Psoas muscle (tissue), 7 donors: ENCODE measurements at regions not wholly inside any gene's neighbourhood (a gene's known extent, or its start where the extent isn't known, plus 50 kb on each side); places are given as distances from the start of the nearest gene placed in this dataset.

Experiments
- ATAC-seq, 4 donors: fragments of 200-7000 bp; cut with Tn5 transposase; one replicate each; pipeline ENCODE4 v1.9.1; 2020; ENCODE audit warnings: moderate library complexity in 3 of 4, mild to moderate bottlenecking in 2 of 4
- DNase-seq, 2 donors: peaks; one replicate each; pipeline ENCODE4 v3.0.0-alpha.2; 2020
- H3K27ac ChIP-seq: fragments of 200-600 bp; one replicate; pipeline ENCODE4 v1.8.0; 2022
- H3K27me3 ChIP-seq, 3 donors: fragments of 200-600 bp in 1 of 3; one replicate each; pipeline versions ENCODE4 v1.6.1 to v1.8.0; 2013 to 2022; ENCODE audit warnings: low read length in 2 of 3, mild to moderate bottlenecking in 2 of 3, moderate library complexity in 1 of 3; ENCODE audit not compliant: insufficient read depth in 3 of 3
- H3K36me3 ChIP-seq, 2 donors: fragments of 200-600 bp in 1 of 2; one replicate each; pipeline versions ENCODE4 v1.6.1 to v1.8.0; 2013 to 2022; ENCODE audit warnings: low read depth in 1 of 2, mild to moderate bottlenecking in 1 of 2, moderate library complexity in 1 of 2; ENCODE audit not compliant: insufficient read depth in 1 of 2
- H3K4me1 ChIP-seq: fragments of 200-600 bp; one replicate; pipeline ENCODE4 v1.8.0; 2022
- H3K4me3 ChIP-seq: fragments of 200-600 bp; one replicate; pipeline ENCODE4 v1.8.0; 2022; ENCODE audit warnings: mild to moderate bottlenecking
- H3K9me3 ChIP-seq: fragments of 200-600 bp; one replicate; pipeline ENCODE4 v1.8.0; 2022
- WGBS, 3 donors: extraction: QIAGEN DNeasy Blood & Tissue Kit; methylation state at CpG; one replicate each; pipeline versions ENCODE4 v1.1.6 to v1.1.7; 2013; 5-methylcytosine and 5-hydroxymethylcytosine counted together
- intact Hi-C, 2 donors: fragments of 100-400 bp; cut with DNase I; formaldehyde crosslinking; loops; one replicate each; pipeline versions ENCODE4 v1.11.0 to v1.14.2; 2022
- TF ChIP-seq, protein P1 (sequence below): fragments of 200-600 bp; IDR thresholded peaks from one replicate; pipeline ENCODE4 v1.8.0; 2022; ENCODE audit warnings: antibody characterized with exemption
- donor health status: healthy with polysubstance abuse.
- donor health status: DM: no; HTN: no; CAD: no; lungs with moderate emphysema.
- donor health status: Bipolar disorder and iron deficiency.
- donor health status: healthy.
- donor health status: DM: yes; HTN: yes; CAD: no.
- donor health status: DM: no; HTN: no; CAD: no.
- donor health status: DM: yes; HTN: yes; CAD: no.

DNA sequence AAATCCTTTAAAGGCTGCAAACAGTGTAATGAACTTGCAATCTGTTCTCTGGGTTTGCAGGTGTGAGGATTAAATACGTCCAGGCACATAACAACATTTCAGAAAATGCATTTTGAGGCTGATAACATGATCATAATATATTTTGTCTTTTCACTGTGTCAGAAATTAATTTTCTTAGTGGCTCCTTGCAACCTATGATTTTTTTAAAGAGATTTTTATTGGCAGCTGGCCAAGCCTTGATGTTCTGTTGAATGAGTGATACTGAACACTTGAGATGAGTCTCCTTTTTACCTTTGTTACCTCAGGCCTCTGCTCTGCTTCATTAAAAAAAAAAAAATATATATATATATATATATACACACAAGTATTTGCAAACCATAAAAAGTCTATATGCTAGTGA, 68.2 kb upstream of the TENM3 start:
- no peaks in the 10 kb centered on the region for H3K4me1 ChIP-seq
- intact Hi-C loops, result no loop called here
- no peak for ATAC-seq

DNA sequence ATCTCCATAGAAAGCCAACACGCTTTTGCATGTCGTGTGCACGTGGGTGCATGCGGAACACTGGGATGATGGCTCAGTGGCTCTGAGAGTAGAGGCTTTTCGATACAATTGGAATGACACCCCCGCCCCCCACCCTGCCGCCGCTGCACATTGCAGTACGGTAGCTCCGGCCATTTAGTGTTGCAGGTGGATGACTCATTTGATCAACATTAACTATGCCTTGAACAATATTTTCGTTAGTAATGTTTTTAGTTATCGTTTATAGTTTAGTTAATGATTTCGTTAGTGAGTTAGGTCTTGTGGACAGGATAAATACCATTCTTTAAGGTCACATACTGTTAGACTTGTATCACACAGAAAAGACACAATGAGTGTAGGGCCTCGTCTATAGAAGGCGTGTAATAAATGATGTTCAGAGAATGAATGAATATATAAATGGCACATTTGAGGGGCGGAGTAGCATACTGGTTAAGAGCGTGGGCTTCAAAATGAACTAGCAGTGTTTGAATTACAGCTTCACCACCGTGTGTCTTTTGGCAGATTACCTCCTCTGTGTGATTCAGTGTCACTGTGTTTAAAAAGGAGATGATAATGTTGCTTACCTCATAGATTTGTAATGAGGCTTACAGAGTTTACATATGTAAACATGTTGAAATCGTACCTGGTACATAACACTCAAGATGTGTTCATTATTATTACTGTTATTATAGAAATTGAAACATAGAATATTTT, 67.2 kb upstream of the TENM3 start:
- no peaks in the 10 kb centered on the region for H3K9me3 ChIP-seq
- no peaks in the 10 kb centered on the region for H3K27me3 ChIP-seq

More for the DNA sequence above, 68.2 kb upstream of the TENM3 start:
- H3K27ac ChIP-seq, result no peak overlapping the region
- TF ChIP-seq, protein P1, sequence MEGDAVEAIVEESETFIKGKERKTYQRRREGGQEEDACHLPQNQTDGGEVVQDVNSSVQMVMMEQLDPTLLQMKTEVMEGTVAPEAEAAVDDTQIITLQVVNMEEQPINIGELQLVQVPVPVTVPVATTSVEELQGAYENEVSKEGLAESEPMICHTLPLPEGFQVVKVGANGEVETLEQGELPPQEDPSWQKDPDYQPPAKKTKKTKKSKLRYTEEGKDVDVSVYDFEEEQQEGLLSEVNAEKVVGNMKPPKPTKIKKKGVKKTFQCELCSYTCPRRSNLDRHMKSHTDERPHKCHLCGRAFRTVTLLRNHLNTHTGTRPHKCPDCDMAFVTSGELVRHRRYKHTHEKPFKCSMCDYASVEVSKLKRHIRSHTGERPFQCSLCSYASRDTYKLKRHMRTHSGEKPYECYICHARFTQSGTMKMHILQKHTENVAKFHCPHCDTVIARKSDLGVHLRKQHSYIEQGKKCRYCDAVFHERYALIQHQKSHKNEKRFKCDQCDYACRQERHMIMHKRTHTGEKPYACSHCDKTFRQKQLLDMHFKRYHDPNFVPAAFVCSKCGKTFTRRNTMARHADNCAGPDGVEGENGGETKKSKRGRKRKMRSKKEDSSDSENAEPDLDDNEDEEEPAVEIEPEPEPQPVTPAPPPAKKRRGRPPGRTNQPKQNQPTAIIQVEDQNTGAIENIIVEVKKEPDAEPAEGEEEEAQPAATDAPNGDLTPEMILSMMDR, result no peak
- no peaks in the 10 kb centered on the region for H3K27me3 ChIP-seq
- DNase-seq, result no peak
- 87 to 93% (median 88%) methylated on average over 1 of the region's 1 CpG for WGBS, 3 donors
- no peak overlapping the region for H3K4me3 ChIP-seq
- H3K36me3 ChIP-seq, result no peaks in the 10 kb centered on the region
- no peaks in the 10 kb centered on the region for H3K9me3 ChIP-seq

DNA sequence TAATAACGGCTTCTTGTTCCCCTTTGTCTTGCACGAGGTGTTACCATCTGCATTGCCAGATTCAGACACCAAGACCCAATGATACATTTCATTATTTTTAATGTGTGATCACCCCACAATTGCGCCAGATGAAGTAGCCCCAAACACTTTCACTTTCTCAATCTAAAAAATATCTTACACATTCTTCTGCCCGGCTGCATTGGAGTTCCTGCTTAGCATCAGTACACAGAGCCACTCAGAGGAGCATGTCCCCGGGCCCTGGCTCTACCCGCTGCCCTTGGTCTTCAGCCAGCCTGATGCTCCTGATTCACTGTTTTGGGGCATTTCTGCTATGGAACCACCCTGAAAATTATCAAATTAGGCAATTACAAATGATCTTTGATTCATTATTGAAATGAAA, 66.0 kb upstream of the TENM3 start:
- TF ChIP-seq, protein P1, result no peak
- no peak for DNase-seq
- no peaks in the 10 kb centered on the region for H3K4me1 ChIP-seq
- no peak overlapping the region for H3K27ac ChIP-seq
- H3K9me3 ChIP-seq, result no peaks in the 10 kb centered on the region
- ATAC-seq, result no peak
- no peaks in the 10 kb centered on the region for H3K27me3 ChIP-seq
- H3K4me3 ChIP-seq, result no peak overlapping the region
- 81 to 88% (median 87%) methylated on average over 6 of the region's 6 CpGs for WGBS, 3 donors
- no peaks in the 10 kb centered on the region for H3K36me3 ChIP-seq
- intact Hi-C loops, result no loop called here

More for the DNA sequence above, 67.2 kb upstream of the TENM3 start:
- no peak overlapping the region for H3K4me3 ChIP-seq
- intact Hi-C loops, result no loop called here
- 84 to 93% (median 86%) methylated on average over 19 of the region's 19 CpGs for WGBS, 3 donors
- no peak overlapping the region for H3K27ac ChIP-seq
- DNase-seq (no peak), ATAC-seq (no peak)
- TF ChIP-seq, protein P1, result no peak
- H3K4me1 ChIP-seq, result no peaks in the 10 kb centered on the region
- H3K36me3 ChIP-seq, result no peaks in the 10 kb centered on the region

DNA sequence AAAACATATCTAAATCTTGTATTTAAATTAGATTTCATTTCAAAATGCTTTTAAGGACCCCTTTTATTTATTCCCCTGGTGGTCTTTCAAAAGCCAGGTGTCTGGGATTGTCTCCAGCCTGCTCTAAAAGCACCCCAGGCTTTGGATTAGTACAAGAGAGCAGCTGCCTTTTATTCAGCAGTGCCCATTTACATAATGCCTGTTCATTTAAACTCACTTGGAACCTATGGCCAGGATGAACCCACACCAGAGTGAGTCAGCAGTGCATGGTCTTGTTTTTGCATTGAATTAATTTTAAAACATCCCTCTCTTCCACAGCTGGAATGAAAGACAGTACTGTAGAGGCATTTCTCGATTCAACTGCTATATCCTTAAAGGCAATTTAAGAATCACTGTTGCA, 64.1 kb upstream of the TENM3 start:
- no peak for ATAC-seq

More for the DNA sequence above, 64.1 kb upstream of the TENM3 start:
- WGBS, 3 donors, result 55 to 68% (median 64%) methylated on average over 1 of the region's 1 CpG
- no peak overlapping the region for H3K27ac ChIP-seq
- no peaks in the 10 kb centered on the region for H3K36me3 ChIP-seq
- intact Hi-C loops, result no loop called here
- no peak for DNase-seq
- no peaks in the 10 kb centered on the region for H3K9me3 ChIP-seq
- no peaks in the 10 kb centered on the region for H3K27me3 ChIP-seq
- H3K4me3 ChIP-seq, result no peak overlapping the region
- TF ChIP-seq, protein P1, result no peak
- no peaks in the 10 kb centered on the region for H3K4me1 ChIP-seq
